Mucosa of descending colon (tissue), 3 donors: ENCODE measurements at regions not wholly inside any gene's neighbourhood (a gene's known extent, or its start where the extent isn't known, plus 50 kb on each side); places are given as distances from the start of the nearest gene placed in this dataset.

Experiments used
- ATAC-seq: fragments of 200-7000 bp; cut with Tn5 transposase; one replicate; pipeline ENCODE4 v1.9.1; 2020; ENCODE audit warnings: mild to moderate bottlenecking, moderate library complexity
- DNase-seq, 3 donors: peaks; one replicate each; pipeline ENCODE4 v3.0.0-alpha.2; 2020
- H3K36me3 ChIP-seq: fragments of 200-600 bp; one replicate; pipeline ENCODE4 v1.8.0; 2021; ENCODE audit warnings: low read depth, mild to moderate bottlenecking
- H3K4me1 ChIP-seq: fragments of 200-600 bp; one replicate; pipeline ENCODE4 v1.8.0; 2021; ENCODE audit warnings: low read depth, mild to moderate bottlenecking
- H3K4me3 ChIP-seq: fragments of 200-600 bp; one replicate; pipeline ENCODE4 v1.8.0; 2021; ENCODE audit warnings: mild to moderate bottlenecking
- H3K9me3 ChIP-seq: fragments of 200-600 bp; one replicate; pipeline ENCODE4 v1.8.0; 2021; ENCODE audit warnings: mild to moderate bottlenecking
- intact Hi-C, 2 donors: fragments of 100-400 bp; cut with DNase I in 1 of 2; cut with micrococcal nuclease in 1 of 2; formaldehyde crosslinking; loops; one replicate each; pipeline versions ENCODE4 v1.11.0 to v1.11.1; 2022; cut with DNase I, micrococcal nuclease
- TF ChIP-seq, protein P1 (sequence below): fragments of 200-600 bp; IDR thresholded peaks from one replicate; pipeline ENCODE4 v1.8.0; 2022; ENCODE audit warnings: antibody characterized with exemption, mild to moderate bottlenecking
- donor health status: DM: no; HTN: no; CAD: no; lungs with moderate emphysema.
- donor health status: DM: no; HTN: no; CAD: no.
- donor health status: DM: no; HTN: yes; CAD: no.

- Histone ChIP-seq H3K36me3 (no peaks in the 10 kb centered on the region), H3K9me3 (no peaks in the 10 kb centered on the region), H3K4me1 (no peaks in the 10 kb centered on the region), H3K4me3 (no peak overlapping the region)
- DNase-seq = no peak
- no peak for ATAC-seq
- intact Hi-C loops = no loop called here
- TF ChIP-seq, protein P1, sequence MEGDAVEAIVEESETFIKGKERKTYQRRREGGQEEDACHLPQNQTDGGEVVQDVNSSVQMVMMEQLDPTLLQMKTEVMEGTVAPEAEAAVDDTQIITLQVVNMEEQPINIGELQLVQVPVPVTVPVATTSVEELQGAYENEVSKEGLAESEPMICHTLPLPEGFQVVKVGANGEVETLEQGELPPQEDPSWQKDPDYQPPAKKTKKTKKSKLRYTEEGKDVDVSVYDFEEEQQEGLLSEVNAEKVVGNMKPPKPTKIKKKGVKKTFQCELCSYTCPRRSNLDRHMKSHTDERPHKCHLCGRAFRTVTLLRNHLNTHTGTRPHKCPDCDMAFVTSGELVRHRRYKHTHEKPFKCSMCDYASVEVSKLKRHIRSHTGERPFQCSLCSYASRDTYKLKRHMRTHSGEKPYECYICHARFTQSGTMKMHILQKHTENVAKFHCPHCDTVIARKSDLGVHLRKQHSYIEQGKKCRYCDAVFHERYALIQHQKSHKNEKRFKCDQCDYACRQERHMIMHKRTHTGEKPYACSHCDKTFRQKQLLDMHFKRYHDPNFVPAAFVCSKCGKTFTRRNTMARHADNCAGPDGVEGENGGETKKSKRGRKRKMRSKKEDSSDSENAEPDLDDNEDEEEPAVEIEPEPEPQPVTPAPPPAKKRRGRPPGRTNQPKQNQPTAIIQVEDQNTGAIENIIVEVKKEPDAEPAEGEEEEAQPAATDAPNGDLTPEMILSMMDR = no peak
Measured at GRCh38 chrY:12537226-12537854, 163.7 kb upstream of the USP9Y start.

DNA sequence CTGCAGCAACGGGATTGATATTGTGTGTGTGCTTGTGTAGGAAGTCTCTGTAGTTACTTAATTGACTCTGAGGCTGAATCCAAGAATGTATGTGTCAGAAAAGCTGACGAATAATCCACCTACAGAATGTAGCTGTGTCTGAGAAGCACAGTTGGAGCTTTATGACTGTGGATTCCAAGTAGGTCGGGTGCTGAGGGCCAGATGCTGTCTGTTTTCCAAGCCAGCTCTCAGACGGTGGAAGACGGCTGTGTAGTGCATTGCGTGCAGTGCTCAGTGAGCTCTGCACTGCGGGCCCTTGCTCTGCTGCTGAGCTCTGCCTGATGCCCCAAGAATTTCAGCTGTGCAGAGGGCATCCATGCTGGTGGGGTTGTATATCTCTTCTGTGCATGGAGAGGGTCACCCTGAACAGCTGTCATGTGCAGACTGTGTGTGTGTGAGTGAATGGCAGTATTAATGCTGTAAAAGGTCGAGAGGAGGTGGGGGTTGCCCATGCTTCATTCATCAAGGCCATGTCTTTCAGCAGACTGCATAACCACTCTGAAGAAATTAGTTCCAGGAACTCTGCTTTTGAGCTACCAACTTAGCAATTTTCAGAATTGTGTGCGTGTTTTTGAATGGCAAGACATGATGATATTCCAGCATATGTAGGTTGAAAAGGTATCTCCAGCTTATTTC lies 154.1 kb upstream of the USP9Y start:
- Histone ChIP-seq H3K4me1 (no peaks in the 10 kb centered on the region), H3K4me3 (no peak overlapping the region), H3K36me3 (no peaks in the 10 kb centered on the region), H3K9me3 (no peaks in the 10 kb centered on the region)
- TF ChIP-seq, protein P1 = no peak
- no peak for ATAC-seq
- intact Hi-C loops = no loop called here
- DNase-seq = no peak

- Histone ChIP-seq H3K4me1 (no peaks in the 10 kb centered on the region), H3K9me3 (no peaks in the 10 kb centered on the region), H3K36me3 (no peaks in the 10 kb centered on the region), H3K4me3 (no peak overlapping the region)
- TF ChIP-seq, protein P1 = no peak
- ATAC-seq (no peak), DNase-seq (no peak)
- intact Hi-C loops = no loop called here
Measured at GRCh38 chrY:12552471-12553283, 148.4 kb upstream of the USP9Y start.

- no peaks in the 10 kb centered on the region for H3K4me1 ChIP-seq
- H3K36me3 ChIP-seq = no peaks in the 10 kb centered on the region
- no peaks in the 10 kb centered on the region for H3K9me3 ChIP-seq
- intact Hi-C loops = no loop called here
- no peak for ATAC-seq
- no peak for DNase-seq
- H3K4me3 ChIP-seq = no peak overlapping the region
- TF ChIP-seq, protein P1 = no peak
Measured at GRCh38 chrY:12553909-12554308, 147.1 kb upstream of the USP9Y start.

GRCh38 chrY:12555005-12555404 lies 146.0 kb upstream of the USP9Y start:
- TF ChIP-seq, protein P1 = no peak
- no peak overlapping the region for H3K4me3 ChIP-seq
- H3K36me3 ChIP-seq = no peaks in the 10 kb centered on the region
- no peaks in the 10 kb centered on the region for H3K4me1 ChIP-seq
- DNase-seq (no peak), ATAC-seq (no peak)
- H3K9me3 ChIP-seq = no peaks in the 10 kb centered on the region
- intact Hi-C loops = no loop called here
